Esophagus squamous epithelium (tissue), 4 donors: ENCODE measurements at regions not wholly inside any gene's neighbourhood (a gene's known extent, or its start where the extent isn't known, plus 50 kb on each side); places are given as distances from the start of the nearest gene placed in this dataset.

ENCODE experiments used
- CTCF ChIP-seq, 6 experiments: fragments of 450-650 bp in 4 of 6; fragments of 200-600 bp in 2 of 6; sonication (generic) in 2 of 6; IDR thresholded peaks; one replicate each; pipeline ENCODE4 v1.5.1; 2016 to 2019; ENCODE audit warnings: antibody characterized with exemption in 6 of 6, mild to moderate bottlenecking in 4 of 6, moderate library complexity in 4 of 6
- POLR2A ChIP-seq, 4 donors: fragments of 450-650 bp; IDR thresholded peaks; one replicate each; pipeline ENCODE4 v1.6.1; 2017; ENCODE audit warnings: antibody characterized with exemption in 4 of 4, mild to moderate bottlenecking in 4 of 4, moderate library complexity in 3 of 4

GRCh38 chr5:171669571-171669970, 116.0 kb upstream of the SMIM23 start:
- TF ChIP-seq CTCF (IDR thresholded peaks at IDR 0.05), result no peak
- TF ChIP-seq POLR2A (IDR thresholded peaks at IDR 0.05), result no peak
